NCI-H1930 (cell line): ENCODE measurements at regions not wholly inside any gene's neighbourhood (a gene's known extent, or its start where the extent isn't known, plus 50 kb on each side); places are given as distances from the start of the nearest gene placed in this dataset.

ENCODE experiments used
- DNase-seq, 2 experiments: peaks; one replicate each; lab custom pipeline; 2025; lab: John Stamatoyannopoulos, UW

DNA sequence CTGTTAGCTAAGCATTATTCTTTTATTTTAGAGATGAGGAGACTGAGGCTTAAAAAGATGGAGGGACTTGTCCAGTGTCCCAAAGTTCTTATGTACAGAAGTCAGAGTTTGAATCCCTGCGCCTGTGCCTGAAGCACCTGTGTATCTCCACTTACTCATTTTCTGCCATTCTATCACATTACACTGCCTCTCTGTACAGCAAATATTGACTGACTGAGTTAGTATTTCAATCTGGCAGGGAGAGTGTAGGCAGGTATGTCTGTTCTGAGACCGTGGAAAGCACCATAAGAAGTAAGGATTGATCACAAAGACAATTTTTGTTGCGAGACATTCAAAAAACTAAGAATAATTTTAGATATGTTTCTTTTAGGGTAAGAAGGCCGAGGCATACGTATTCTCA lies 162.7 kb downstream of the KITLG start:
- peak in 1 of 2 experiments; percentile 2 for DNase-seq

DNA sequence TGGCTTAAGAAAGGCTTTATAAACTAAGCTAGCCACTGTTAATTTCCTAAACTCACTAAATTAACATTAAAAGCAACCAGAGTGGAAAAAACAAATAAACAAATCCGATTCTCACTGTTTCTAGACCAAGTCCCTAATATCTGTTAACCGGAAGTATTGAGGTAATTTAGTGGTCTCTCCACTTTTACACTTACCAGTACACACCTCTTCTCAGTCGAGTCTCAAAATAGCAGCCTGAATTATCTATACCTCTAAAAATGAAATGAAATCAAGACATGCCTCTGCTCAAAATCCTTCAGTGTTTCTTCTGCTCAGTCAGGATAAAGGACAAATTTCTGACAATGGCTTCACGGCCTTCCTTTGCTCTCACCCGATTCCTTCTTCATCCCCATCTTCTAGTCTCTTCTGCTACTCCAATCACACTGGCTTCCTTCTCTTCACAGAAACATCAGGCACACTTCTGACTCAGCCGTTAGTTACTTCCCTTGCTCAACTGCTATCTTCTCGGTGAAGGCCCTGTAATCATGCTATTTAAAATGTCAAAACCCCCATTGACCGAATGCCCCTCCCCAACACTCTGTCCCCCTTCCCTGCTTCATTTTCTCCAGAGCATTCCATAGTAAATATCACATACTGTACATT lies 161.3 kb downstream of the KITLG start:
- DNase-seq = no peak

DNA sequence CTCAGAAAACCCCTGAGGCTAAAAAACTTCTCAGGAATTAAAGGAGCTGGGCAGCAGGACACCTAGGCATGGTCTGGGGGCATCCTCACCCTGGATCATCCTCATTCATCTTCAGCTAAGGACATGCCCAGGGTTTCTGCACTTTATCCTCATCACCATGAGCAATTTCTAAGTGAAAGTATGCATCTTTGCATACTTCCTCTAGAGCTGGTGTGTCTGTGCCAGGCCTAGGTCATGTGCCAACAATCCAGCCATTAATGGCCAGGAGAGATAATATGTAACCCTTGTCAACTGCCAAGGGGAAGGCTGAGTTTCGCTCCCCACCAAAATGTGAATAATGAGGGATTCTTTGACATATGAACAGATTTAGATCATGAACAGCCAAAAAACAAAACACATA lies 160.5 kb downstream of the KITLG start:
- DNase-seq = no peak

DNA sequence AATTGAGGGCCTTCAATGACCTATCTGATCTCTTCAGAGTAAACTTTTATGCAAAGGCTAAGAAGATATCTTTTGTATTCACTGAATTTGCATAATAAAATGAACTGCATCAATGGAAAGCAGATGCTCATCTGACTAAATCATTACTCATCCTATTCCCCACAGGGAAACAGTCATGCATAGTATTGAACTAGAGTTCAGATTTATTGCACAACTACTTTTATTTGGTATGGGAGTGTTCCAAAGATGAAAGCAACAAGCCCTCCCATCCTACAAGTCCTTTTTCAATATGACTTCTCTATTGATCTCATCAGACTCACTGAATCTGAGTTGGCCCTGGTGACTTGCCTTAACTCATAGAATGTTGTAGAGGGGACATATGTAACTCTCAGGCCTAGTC lies 159.8 kb downstream of the KITLG start:
- no peak for DNase-seq

DNA sequence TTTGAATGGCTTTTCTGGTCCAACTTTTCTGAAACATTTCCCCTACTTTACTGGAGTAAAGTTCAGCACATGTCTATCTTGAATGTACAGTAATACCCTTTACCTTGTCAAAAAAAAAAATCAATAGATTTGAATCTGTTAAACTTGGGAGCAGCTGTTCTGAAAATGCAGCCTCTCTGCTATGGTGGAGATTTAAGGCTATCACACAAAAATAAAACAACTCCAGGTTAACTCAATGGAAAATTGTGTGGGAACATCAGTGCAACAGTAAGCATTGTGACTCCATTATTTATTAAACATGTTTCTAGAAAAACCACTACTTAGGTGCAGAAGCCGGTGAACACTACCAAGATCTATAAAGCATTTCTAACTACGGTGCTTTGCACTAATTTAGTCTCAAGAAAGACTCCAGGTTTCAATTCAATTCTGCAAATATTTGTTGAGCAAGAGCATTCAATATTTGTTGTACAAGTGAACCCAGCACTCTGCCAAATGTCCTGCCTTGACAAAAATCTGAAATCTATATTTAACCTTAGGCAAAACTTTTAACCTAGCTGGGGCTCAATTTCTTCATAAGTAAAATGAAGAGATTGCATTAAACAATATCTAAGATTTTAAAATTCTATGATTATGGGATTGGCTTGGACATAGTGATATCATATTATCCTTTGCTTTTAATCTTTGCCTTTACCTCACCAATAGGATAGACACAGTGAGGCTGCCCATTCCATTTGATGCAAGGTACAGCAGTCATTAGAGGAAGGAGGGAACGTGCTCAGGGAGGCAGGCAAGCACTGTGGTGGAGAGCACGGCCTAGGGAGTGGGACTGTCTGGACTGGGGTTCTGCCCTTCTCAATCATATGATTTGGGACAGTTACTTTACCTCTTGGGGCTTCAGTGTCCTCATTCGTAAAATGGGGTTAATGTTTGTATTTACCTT lies 155.2 kb downstream of the KITLG start:
- DNase-seq = peak; percentile 11 to 13

DNA sequence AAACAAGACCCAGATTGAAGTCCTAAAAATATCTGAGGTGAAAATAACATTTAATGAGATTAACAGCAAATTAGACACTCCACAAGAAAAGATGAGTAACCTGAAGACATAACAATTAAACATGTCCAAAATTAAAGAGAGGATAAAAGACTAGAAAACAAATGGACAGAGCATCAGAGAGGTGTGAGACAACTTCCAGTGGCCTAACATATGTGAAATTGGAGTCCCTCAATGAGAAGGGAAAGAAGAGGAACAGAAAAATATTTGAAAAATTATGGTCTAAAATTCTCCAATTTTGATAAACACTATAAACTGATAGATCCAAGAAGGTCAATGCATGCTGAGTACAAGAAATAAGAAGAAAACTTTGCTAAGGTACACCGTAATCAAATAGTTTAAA lies 151.9 kb downstream of the KITLG start:
- no peak for DNase-seq

DNA sequence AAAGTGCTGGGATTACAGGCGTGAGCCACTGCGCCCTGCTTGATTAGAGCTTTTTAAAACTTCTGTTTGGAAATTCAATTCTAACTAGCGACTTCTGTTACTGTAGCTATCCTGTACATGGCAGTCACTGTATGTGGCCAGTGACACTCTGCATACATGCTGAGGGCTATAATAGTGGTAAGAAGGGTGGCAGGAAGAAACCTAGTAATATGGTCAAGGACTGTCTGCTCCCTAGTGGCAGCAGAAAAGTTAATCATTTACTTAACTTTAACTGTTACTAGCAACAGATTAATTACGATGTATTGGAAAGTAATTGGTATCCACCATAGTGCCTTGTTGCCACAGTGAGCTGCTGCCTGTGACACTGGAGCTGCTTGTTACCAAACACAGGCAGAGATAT lies 149.0 kb downstream of the KITLG start:
- DNase-seq = no peak

DNA sequence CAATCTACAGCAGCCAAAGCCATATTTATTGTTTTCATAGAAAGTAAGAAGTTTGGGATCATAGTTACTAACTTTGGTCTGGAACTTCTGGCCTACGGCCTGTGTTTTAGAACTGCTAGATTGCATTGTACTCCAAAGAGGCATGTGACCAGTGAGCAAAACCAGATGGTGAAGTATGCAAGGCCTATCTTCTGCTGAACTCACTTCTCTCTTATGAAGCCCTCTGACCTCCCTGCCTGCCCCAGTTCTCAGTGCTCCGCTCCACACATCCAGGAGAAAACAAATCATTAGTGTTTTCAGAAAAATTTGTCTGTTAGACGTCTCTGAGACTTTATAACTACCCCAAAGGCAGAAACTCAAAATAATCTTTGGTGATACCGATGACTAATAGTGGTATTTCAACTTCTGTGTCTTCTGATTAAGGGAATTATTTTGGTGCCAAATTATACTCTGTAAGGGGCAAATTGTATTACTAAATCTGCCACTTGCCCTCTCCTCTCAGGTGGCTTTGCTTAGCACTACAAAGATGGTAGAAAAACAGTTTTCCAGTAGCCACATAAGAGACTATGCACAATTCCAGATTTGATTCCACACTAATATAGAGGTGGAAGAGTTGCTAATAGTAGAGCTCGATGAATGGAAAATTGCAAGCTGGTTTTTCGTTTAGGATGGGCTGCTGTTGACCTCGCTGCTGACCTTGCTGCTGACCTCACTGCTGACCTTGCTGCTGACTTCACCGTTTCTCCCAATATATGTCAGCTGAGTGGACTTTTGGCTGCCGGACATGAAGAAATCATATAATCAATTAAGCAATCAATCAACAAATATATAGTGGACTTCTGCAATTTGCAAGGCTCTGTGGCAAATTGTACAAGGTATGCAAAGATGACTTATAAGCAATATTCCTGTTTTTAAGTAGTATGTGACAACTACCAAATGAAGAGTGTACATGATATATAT lies 147.5 kb downstream of the KITLG start:
- DNase-seq = no peak

DNA sequence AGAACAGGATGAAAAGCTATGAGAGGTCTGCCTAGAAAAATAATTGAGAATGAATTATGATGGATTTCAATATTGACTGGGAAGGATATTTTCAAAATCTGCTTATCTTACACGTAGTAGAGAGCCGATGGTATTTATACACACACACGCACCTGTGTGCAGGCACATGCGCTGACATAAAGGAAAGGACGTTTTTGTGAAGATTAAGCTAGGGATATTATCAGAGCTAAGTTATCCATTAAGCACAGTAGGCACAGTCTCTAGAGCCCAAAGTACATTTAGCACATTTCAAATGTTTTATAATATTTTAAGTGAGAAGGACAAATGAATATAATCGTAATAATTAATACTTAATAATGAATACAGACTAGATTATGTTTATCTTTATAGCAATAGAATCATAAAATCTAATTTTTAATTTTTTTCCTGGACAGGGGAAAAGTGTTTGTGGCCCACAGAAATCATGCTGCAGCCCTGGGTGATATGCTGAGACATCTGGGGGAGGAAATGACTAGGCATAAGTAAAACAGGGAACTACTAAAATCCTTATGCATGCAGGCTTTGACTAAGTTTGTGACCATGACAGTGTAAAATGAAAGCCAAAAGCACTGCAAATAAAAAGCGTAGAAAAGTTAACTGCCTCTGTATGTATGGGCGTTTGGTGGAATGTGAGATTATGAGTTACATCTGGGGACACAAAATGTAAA lies 146.1 kb downstream of the KITLG start:
- DNase-seq = no peak

DNA sequence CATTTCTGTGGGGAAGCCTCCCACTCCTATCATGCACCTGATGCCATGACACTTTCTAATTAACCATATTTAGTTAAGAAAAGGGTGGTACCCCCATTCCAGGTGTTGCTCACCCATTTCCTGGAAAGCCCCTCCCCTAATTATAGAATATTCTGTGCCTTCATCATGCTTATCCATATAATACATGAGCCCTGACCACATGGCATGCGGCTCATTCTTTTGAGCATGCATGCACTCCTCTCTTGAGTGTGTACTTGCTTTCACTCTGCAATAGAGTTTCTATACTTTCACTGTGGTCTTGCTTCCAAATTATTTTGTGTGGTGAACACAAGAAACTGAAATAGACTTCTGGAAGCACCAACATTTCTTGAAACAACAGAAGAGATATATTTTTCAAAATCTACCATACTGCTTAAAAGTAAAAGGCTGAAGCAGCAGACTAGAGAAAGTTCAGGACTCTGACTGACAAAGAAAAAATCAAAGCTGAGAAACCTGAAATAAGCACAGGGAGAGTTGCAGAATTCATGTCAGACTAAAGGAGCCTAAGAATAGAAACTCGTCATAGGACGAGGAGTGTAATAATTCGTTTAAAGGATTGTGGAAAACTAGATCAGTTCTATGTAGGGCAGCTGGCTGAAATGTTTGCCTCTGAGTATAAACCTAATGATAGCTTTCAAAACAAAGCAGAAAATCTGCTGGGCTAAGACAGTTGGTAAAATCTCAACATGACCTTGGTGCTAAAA lies 144.8 kb downstream of the KITLG start:
- DNase-seq = no peak

DNA sequence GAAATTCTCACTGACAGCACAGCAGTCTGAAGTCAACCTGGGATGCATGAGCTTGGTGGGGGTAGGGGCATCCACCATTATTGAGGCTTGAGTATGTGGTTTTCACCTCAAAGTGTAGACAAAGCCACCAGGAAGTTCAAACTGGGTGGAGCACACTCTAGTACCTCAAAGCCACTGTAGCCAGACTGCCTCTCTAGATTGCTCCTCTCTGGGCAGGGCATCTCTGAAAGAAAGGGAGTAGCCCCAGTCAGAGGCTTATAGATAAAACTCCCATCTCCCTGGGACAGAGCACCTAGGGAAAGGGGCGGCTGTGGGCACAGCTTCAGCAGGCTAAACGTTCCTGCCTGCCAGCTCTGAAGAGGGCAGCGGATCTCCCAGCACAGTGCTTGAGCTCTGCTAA lies 143.0 kb downstream of the KITLG start:
- no peak for DNase-seq
